ENCODE measurements at regions not wholly inside any gene's neighbourhood (a gene's known extent, or its start where the extent isn't known, plus 50 kb on each side); places are given as distances from the start of the nearest gene placed in this dataset.

DNA sequence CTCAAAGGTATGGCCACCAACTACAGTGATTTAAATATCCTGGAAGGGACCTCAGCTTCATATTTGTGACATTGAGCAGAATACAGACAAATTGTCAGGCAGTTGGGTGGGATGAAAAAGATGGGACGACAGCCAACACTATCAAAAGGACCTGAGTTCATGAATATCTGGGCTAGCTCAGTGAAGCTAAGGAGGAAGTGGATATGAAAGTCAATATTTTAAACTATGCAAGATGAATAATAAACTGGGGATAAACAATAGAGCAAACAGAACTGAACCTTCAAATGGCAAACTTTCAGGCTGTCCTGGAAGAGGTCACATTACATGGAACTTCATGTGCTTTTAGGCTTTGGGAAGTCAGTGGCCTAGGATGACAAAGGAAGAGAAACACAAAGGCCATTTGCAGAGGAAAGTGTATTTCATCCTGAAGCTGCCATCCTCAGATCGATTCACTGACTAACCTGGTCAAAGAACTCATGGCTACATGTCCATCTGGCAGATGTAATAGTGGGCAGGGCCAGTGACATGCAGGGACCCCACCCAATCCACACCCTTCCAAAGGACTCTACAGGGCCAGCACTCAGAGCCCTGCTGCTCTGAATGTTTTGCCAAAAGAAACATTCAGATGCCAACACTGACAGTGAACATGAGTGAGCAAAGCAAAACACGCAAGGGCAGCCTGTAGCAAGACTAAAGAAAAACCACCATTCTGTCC, 175.7 kb downstream of the ETAA1 start:
- intact Hi-C loops (cut with DNase I): no loop called here
- DNase-seq: no peak
- no peak overlapping the region for H3K27ac ChIP-seq
- H3K9me3 ChIP-seq: no peaks in the 10 kb centered on the region
- TF ChIP-seq, protein P1, sequence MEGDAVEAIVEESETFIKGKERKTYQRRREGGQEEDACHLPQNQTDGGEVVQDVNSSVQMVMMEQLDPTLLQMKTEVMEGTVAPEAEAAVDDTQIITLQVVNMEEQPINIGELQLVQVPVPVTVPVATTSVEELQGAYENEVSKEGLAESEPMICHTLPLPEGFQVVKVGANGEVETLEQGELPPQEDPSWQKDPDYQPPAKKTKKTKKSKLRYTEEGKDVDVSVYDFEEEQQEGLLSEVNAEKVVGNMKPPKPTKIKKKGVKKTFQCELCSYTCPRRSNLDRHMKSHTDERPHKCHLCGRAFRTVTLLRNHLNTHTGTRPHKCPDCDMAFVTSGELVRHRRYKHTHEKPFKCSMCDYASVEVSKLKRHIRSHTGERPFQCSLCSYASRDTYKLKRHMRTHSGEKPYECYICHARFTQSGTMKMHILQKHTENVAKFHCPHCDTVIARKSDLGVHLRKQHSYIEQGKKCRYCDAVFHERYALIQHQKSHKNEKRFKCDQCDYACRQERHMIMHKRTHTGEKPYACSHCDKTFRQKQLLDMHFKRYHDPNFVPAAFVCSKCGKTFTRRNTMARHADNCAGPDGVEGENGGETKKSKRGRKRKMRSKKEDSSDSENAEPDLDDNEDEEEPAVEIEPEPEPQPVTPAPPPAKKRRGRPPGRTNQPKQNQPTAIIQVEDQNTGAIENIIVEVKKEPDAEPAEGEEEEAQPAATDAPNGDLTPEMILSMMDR (IDR thresholded peaks at IDR 0.05): no peak
- TF ChIP-seq POLR2A (IDR thresholded peaks at IDR 0.05): no peak
- H3K4me1 ChIP-seq: no peaks in the 10 kb centered on the region
- no peaks in the 10 kb centered on the region for H3K27me3 ChIP-seq
- H3K36me3 ChIP-seq: no peaks in the 10 kb centered on the region
- 72 to 79% methylated on average over 3 of the region's 3 CpGs for WGBS, 2 donors
- no peak overlapping the region for H3K4me3 ChIP-seq (replicated peaks in 1 of 3)

DNA sequence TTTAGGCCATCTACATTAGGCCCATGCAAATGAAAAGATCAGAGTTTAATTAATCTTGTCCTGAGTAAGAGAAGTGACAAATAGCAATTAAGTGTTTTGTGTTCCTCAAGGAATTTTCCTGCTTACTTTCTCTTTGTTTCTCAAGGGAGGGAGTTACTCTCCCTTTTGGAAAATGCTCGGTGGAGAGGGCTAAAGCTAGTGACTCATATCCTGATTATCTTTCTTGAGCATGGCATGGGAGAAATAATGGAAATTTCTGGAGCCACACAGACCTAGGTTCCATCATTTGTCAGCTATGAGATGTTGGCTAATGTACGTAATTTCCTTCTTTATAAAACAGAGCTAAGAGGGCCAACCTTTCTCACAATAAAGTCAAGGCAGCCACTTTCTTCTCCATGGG, 177.1 kb downstream of the ETAA1 start:
- H3K27me3 ChIP-seq: no peaks in the 10 kb centered on the region
- H3K4me1 ChIP-seq: no peaks in the 10 kb centered on the region
- no peak for TF ChIP-seq POLR2A (IDR thresholded peaks at IDR 0.05)
- TF ChIP-seq, protein P1 (IDR thresholded peaks at IDR 0.05): no peak
- WGBS, 2 donors: 81 to 88% methylated on average over 2 of the region's 2 CpGs
- no peaks in the 10 kb centered on the region for H3K9me3 ChIP-seq
- intact Hi-C loops (cut with DNase I): no loop called here
- no peaks in the 10 kb centered on the region for H3K36me3 ChIP-seq
- no peak overlapping the region for H3K27ac ChIP-seq
- H3K4me3 ChIP-seq (replicated peaks in 1 of 3): no peak overlapping the region
- DNase-seq: no peak

DNA sequence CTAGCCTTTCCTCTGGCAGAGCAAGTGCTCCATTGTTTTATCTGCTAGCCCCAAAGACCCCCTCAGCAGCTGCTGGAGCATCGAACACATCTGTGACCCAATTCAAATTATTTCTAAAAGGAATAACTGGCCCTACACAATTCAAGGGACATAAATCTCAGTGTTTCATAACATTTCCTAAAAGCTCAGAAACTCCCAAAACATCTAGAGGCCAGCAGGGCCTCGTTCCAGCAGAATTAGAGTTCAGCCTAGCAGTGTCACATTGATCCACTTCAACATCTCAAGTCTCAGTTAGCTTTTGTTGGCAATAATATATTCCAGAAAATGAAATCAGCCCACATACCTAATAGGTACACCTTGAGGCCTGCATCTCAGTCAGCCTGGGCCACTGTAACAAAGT, 179.1 kb downstream of the ETAA1 start:
- H3K27me3 ChIP-seq: no peaks in the 10 kb centered on the region
- intact Hi-C loops (cut with DNase I): no loop called here
- H3K9me3 ChIP-seq: no peaks in the 10 kb centered on the region
- no peaks in the 10 kb centered on the region for H3K4me1 ChIP-seq
- no peak for DNase-seq
- 67 to 88% methylated on average over 2 of the region's 2 CpGs for WGBS, 2 donors
- no peaks in the 10 kb centered on the region for H3K36me3 ChIP-seq
- TF ChIP-seq POLR2A (IDR thresholded peaks at IDR 0.05): no peak
- TF ChIP-seq, protein P1 (IDR thresholded peaks at IDR 0.05): no peak
- no peak overlapping the region for H3K4me3 ChIP-seq (replicated peaks in 1 of 3)
- no peak overlapping the region for H3K27ac ChIP-seq

DNA sequence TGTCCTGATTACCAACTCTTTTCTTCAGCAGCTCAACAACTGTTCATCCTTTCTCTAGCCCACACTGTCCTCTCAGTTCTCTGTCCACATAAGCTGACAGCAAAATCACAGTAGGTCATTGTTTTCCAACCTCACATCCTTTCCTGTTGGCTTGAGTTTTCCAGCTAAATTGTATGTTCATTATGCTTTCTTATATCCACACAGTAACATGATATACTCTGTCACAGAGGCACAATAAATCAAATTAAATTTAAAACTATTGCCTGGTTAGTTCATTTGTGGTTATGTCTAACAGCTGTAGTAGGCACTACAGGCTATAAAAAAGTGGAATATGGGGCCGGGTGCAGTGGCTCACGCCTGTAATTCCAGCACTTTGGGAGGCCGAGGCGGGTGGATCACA, 179.9 kb downstream of the ETAA1 start:
- Histone ChIP-seq H3K9me3 (no peaks in the 10 kb centered on the region), H3K27ac (no peak overlapping the region), H3K4me3 (replicated peaks in 1 of 3) (no peak overlapping the region), H3K27me3 (no peaks in the 10 kb centered on the region), H3K36me3 (no peaks in the 10 kb centered on the region), H3K4me1 (no peaks in the 10 kb centered on the region)
- intact Hi-C loops (cut with DNase I): no loop called here
- DNase-seq: no peak
- TF ChIP-seq, protein P1 (IDR thresholded peaks at IDR 0.05): no peak
- no peak for TF ChIP-seq POLR2A (IDR thresholded peaks at IDR 0.05)
- WGBS, 2 donors: 95 to 97% methylated on average over 4 of the region's 4 CpGs

DNA sequence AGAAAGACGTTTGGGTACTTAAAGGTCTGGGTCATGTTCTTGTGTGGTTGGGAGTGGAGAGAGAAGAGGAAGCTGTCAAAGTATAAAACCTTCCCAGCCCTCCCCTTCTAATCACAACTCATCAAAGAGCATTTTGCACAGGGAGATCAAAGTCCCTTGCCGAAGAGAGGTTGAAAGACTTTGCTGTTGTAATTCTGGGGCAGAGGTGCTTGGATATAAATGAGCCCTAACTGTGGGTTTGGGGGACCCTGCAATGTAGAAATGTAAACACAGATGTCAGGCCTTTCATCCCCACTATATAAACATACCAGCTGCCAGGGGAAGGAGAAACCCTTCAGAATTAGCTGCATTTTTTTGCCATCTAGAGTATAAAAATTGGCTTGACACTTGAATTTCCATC, 182.1 kb downstream of the ETAA1 start:
- Histone ChIP-seq H3K36me3 (no peaks in the 10 kb centered on the region), H3K4me3 (replicated peaks in 1 of 3) (no peak overlapping the region), H3K4me1 (no peaks in the 10 kb centered on the region), H3K27me3 (no peaks in the 10 kb centered on the region), H3K9me3 (no peaks in the 10 kb centered on the region), H3K27ac (no peak overlapping the region)
- no peak for TF ChIP-seq POLR2A (IDR thresholded peaks at IDR 0.05)
- TF ChIP-seq, protein P1 (IDR thresholded peaks at IDR 0.05): no peak
- 25 to 26% methylated on average over 2 of the region's 2 CpGs for WGBS, 2 donors
- DNase-seq: no peak
- intact Hi-C loops (cut with DNase I): no loop called here
